Chondrocyte (in vitro differentiated cells): ENCODE measurements at regions not wholly inside any gene's neighbourhood (a gene's known extent, or its start where the extent isn't known, plus 50 kb on each side); places are given as distances from the start of the nearest gene placed in this dataset.

ENCODE experiments used
- DNase-seq: peaks from one replicate; pipeline ENCODE4 v3.0.0; 2021; ENCODE audit warnings: mixed read lengths, low spot score
- H3K27ac Mint-ChIP-seq: one replicate; pipeline ENCODE4 v1.8.0; 2021; ENCODE audit warnings: mild to moderate bottlenecking, moderate library complexity, mixed read lengths; ENCODE audit not compliant: unreplicated experiment
- H3K27me3 Mint-ChIP-seq: 2 replicates; pipeline ENCODE4 v1.8.0; 2021; ENCODE audit warnings: low read depth, mixed read lengths
- H3K36me3 Mint-ChIP-seq: 2 replicates; pipeline ENCODE4 v1.8.0; 2021; ENCODE audit warnings: low read depth, mixed read lengths
- H3K4me1 Mint-ChIP-seq: 2 replicates; pipeline ENCODE4 v1.8.0; 2021; ENCODE audit warnings: low read depth, mild to moderate bottlenecking, mixed read lengths
- H3K4me3 Mint-ChIP-seq: one replicate; pipeline ENCODE4 v1.8.0; 2021; ENCODE audit warnings: mild to moderate bottlenecking, moderate library complexity, mixed read lengths; ENCODE audit not compliant: unreplicated experiment
- H3K9me3 Mint-ChIP-seq: 2 replicates; pipeline ENCODE4 v1.8.0; 2021; ENCODE audit warnings: low read depth, mixed read lengths
- CTCF ChIP-seq: fragments of 200-600 bp; sonication (generic); IDR thresholded peaks from 2 replicates; pipeline ENCODE4 v1.5.0; 2021; ENCODE audit warnings: antibody characterized with exemption, mild to moderate bottlenecking, moderate library complexity

GRCh38 chr7:121755818-121756552 lies 117.0 kb upstream of the PTPRZ1 start:
- no peak overlapping the region for H3K4me3 Mint-ChIP-seq
- no peak for TF ChIP-seq CTCF
- no peak for DNase-seq
- H3K9me3 Mint-ChIP-seq = no peaks in the 10 kb centered on the region
- peaks cover 39% of the 10 kb centered on the region for H3K27me3 Mint-ChIP-seq
- H3K36me3 Mint-ChIP-seq = no peaks in the 10 kb centered on the region
- no peak overlapping the region for H3K27ac Mint-ChIP-seq
- no peaks in the 10 kb centered on the region for H3K4me1 Mint-ChIP-seq

GRCh38 chr7:121755286-121755685 lies 117.7 kb upstream of the PTPRZ1 start:
- H3K4me1 Mint-ChIP-seq = no peaks in the 10 kb centered on the region
- H3K4me3 Mint-ChIP-seq = no peak overlapping the region
- no peak overlapping the region for H3K27ac Mint-ChIP-seq
- peaks cover 37% of the 10 kb centered on the region for H3K27me3 Mint-ChIP-seq
- no peaks in the 10 kb centered on the region for H3K36me3 Mint-ChIP-seq
- no peak for TF ChIP-seq CTCF
- DNase-seq = no peak
- H3K9me3 Mint-ChIP-seq = no peaks in the 10 kb centered on the region

- Mint-ChIP-seq H3K27ac (no peak overlapping the region), H3K4me1 (no peaks in the 10 kb centered on the region), H3K9me3 (no peaks in the 10 kb centered on the region), H3K27me3 (peaks cover 40% of the 10 kb centered on the region), H3K4me3 (no peak overlapping the region), H3K36me3 (no peaks in the 10 kb centered on the region)
- DNase-seq = no peak
- TF ChIP-seq CTCF = no peak
These were observed 119.0 kb upstream of the PTPRZ1 start for GRCh38 chr7:121753944-121754343.

- no peaks in the 10 kb centered on the region for H3K4me1 Mint-ChIP-seq
- H3K27ac Mint-ChIP-seq = no peak overlapping the region
- H3K4me3 Mint-ChIP-seq = no peak overlapping the region
- H3K27me3 Mint-ChIP-seq = peaks cover 34% of the 10 kb centered on the region
- TF ChIP-seq CTCF = peak; percentile 80
- no peaks in the 10 kb centered on the region for H3K36me3 Mint-ChIP-seq
- H3K9me3 Mint-ChIP-seq = no peaks in the 10 kb centered on the region
- no peak for DNase-seq
These were observed 120.3 kb upstream of the PTPRZ1 start for GRCh38 chr7:121752706-121753105.

- peaks cover 20% of the 10 kb centered on the region for H3K27me3 Mint-ChIP-seq
- H3K4me3 Mint-ChIP-seq = no peak overlapping the region
- H3K9me3 Mint-ChIP-seq = no peaks in the 10 kb centered on the region
- no peak overlapping the region for H3K27ac Mint-ChIP-seq
- H3K4me1 Mint-ChIP-seq = no peaks in the 10 kb centered on the region
- H3K36me3 Mint-ChIP-seq = no peaks in the 10 kb centered on the region
- TF ChIP-seq CTCF = no peak
- no peak for DNase-seq
These were observed 124.4 kb upstream of the PTPRZ1 start for GRCh38 chr7:121748546-121748945.
